ENCODE measurements at regions not wholly inside any gene's neighbourhood (a gene's known extent, or its start where the extent isn't known, plus 50 kb on each side); places are given as distances from the start of the nearest gene placed in this dataset.

DNA sequence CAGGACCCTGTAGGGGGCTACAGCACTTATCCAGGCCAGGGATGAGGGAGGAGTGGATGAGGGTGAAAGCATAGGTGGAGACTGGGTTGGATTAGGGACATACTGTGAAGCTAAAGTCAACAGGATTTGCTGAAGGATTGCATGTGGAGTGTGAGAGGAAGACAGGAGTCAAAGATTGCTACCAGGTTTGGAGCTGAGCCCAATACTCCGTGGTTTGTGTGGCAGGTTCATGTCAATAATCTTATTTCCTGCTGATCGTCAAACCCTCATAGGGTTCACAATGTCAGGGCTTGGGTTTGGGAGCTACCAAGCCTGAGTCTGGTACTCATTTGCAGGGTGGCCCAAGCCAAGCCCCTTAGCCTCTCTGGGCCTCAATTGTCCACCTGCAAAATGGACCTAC, 77.1 kb upstream of the PLXNC1 start:
- no peak for DNase-seq

DNA sequence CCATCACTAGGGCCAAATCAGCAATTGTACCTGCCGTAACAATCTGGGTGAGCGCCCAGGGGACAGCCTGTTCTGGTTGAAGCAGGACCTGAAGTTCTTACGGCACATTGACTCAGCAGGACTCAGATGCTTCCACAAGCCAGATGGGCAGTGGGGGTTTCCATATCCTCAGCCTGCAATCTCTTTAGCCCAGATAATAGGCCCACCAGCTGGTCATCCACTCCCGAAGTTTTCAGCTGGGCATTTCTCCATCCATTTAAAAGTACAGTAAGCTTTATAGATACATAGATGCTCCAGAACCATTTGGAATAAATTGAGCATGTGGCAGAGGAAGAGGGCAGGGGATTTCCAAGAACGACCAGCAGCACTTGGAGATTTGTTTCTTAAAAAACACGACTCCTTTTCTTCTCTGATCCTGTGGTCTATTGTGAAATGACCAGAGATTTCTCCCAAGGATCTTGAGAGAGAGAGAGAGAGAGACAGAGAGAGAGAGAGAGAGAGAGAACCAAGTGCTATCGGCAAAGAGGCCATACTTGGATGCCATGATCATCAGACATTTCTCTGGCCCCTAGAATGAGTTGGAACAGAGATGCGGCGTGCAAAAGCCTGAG, 74.8 kb upstream of the PLXNC1 start:
- DNase-seq: no peak

DNA sequence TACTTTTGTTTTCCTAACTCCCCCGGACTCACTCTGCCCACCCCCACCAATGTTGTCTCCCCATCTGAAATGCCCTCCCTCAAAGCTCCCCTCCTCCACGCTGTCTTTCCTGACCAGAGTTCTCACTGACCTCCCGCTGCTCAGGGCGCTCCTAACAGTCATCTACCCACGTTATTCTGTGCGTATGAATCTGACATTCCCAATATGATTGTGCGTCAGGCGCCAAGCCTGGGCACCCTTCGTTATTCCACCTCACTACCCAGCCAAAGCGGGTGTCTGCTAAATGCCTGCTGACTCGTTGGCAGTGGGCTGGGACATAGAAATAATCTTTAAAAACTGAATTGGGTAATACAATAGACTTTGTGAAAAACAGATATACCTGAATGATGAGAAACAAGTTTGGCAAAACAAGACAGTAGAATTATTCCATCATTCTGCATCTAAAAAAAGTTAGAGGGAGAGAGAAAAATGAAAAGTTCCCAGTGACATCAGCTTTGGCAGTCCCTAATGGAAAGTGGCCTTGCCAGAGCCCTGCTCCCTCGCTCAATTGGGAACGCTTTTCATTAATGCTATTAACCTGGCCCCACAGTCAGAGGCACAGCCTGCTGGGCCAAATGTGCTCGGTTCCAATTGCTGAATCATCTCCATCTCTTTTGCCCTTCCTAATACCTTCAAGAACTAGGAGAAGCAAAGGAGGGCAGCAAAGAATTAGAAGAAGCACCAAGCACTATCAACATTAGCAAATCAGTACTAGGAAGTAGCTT, 74.0 kb upstream of the PLXNC1 start:
- DNase-seq: no peak

DNA sequence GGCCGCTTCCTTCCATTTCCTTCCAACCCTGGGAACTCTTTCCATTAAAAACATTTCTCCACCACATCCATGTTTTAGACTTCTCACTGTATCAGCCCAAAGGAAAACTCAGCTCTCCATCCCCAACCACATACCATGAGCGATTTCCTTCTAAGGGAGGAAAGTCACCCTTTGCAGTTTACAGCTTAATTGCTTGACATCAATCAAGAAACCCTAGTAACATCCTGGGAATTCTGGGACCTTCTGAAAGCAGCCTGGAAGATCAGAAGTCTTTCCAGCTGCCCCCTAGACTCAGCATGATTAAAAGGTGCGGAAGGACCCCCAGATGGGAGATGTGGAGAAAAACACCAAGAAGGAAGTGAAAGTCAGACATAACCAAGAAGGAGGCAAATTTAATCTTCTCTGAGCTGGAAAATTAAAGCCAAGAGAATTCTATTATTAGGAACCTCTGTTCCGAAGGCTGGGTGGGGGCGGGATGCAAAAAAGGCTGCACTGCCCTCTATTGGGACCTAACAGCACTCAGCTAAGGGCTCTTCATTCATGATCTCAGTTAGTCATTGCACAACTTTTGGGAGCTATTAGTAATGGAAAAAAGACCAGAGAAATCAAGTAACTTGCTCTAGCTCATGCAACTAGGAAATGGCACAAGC, 73.3 kb upstream of the PLXNC1 start:
- DNase-seq: no peak

DNA sequence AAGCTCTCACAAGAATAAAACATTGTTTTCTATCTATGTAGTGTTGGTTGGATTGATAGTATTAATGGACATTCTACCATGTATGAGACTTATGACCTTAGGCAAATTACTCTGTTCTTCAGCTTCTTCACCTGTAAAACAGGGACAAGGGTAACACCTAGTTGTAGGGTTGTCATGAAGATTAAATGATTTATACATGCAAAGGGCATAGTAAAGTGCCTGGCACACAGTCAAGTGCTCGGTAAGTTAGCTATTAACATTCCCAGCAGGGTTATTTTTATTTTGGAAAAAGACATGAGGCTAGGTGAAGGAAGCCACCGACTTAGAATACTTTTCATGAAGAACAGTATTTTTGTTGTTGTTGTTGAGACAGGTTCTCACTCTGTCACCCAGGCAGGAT, 71.2 kb upstream of the PLXNC1 start:
- no peak for DNase-seq

DNA sequence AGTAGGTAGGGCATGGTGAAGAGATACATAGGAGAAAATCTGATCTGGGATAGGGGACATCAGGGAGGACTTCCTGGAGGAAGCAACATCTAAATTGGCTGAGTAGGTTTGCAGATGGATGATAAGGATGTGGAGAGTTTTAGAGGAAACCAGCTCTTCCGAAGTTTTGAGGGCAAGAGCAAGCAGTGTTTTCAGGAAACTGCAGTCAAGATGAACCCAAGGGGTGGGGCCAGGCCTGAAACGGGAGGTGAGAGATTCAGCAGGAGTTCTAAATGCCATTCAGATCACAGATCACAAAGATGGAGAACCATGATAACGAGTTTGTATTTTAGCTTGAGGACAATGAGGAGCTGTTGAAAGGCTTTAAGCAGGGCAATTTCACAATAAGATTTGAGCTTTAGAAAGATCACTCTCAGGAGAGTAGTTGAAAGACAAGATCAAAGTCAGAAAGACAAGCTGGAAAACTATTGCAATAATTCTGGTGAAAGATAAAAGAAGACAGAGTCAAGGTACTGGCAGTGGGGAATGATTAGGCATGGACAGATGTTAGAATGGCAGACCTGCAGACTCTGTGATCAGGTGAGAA, 70.1 kb upstream of the PLXNC1 start:
- DNase-seq: no peak

DNA sequence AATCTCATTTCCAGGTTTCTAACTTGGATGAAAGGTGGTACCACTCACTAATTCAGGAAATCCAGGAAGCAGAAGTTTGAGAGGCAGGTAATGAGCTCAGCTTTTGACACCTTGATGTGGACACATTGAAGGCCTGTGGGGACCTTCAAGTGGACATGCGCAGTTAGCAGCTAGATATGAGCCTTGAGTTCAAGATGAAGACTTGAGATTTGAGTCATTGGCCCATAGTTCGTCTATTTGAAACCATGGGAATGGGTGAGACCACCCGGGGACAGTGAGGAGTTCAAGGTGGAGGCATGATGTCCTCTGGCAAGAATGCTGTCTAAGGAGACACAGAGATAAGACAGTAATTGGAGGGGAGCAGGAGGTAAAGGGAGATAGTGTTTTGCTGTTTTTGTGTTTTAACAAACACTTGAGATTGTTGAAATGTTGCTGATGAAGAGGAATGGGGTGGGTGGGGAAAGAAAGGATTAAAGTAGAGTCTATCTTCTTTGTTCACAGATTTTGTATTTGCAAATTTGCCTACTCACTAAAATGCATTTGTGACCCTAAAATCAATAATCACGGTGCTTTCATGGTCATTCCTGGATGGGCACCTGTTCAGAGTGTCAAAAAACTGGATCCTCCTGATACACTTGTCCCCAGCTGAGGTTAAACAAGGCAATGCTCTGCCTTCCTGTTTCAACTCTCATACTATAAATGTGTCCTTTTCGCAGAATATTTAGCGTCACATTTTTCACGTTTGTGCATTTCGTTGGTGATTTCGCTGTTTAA, 69.5 kb upstream of the PLXNC1 start:
- no peak for DNase-seq

DNA sequence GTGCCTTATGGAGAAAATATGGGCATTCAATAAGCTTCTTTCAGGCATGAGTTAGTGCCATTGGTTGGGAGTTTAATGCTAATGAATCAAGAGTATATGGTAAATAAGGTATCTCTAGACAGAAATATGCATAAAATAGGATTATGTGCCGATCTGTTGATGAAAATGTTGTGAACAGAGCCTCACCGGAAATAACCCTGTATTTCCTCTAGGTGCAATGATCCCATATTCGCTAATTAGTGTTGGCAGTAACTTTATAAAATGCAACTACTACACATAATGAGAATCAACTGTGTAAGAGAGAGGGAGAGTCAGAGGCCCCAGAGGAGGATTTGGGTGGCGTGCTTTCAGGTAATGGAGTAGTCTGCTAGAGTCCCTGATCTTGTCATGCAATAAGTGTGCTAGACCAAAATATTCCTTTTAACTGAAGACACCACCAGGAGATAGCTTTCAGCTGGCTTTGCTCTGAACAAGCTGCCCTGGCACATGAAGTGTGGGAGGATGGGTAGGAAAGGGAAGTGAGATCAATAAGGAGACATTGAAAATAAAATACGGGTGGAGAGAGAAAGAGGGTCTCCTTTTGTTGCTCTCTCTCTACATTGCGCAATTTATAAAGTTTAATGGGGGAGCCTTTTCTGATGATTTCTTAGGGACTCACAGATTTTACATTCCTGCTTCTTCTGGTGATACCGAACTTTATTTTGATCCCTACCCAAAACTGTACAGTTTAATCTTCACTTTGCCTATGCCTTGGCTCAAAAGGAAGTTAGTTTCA, 68.6 kb upstream of the PLXNC1 start:
- no peak for DNase-seq

DNA sequence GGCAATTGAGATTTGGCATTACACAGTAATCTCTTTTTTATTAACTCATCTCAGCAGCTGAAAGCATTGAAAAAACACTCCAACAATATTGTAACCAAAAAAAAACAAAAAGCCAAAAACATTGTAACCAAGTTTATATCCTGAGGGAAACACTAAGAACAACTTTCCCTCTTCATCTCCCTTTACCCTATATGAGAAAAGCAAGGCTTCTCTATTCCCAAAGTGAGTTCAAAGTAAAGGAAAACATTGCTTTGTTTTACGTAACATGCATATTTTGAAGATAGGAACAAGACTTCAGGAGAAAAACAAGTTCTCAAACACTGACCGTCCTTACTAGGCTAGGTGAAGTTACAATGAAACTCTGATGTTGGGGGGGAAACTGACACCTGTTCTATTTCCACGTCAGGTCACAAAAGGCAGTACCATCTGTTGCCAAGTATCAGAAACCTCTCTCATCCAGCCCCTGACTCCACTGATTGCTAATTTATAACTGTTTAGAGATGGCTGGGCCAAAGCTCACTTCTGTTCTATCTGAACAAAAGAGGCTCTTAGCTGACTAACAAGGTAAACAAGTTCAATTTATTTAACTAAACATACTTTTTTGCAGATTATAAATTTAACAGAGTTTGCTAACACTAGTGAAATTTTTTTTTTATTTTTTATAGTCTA, 67.9 kb upstream of the PLXNC1 start:
- no peak for DNase-seq

DNA sequence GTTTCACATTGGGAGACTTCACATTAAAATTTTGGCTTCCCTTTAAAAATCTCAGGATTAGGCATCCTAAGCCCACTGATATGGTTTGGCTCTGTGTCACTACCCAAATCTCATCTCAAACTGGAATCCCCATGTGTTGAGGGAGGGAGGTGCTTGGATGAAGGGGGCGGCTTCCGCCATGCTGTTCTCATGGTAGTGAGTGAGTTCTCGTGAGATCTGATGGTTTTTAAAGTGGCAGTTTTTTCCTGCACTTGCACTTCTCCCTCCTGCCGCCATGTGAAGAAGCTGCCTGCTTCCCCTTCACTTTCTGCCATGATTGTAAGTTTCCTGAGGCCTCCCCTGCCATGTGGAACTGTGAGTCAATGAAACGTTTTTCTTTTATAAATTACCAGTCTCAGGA, 65.7 kb upstream of the PLXNC1 start:
- DNase-seq: no peak

DNA sequence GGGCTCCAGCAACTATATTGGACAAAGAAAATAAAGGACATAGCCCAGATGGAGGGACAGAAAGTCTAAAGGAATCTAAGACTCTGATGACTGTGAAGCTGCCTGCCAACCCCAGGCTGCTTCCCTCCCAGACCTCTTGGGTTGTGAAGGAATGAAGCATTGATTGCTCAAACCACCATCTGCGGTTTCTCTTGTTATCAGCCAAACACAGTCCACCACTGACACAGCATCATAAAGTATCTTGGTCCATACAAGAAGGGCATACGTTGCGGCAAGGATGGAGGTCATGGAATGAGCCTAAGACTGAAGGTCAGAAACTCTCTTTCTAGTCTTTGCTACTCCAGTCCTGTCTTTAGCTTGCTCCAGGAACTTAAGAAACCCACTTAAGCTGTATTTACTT, 58.5 kb upstream of the PLXNC1 start:
- DNase-seq: no peak

DNA sequence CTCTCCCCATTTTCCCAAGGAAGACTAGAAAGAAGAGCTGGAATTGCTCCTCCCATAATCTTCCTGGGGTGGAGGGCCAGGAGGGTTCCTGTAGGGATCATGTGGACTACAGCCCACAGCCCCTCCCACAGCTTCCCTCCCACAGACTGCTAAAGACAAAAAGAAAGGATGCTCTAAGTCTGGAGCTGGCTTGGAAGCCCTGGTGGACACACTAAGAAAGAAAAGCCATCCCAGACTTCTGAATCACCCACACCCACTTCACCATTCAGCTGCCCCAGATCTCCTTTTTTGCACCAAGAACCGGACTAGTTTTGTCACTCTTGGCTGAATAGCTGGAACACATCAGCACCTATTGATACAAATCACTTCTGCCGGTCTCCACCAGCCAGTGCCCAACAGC, 56.8 kb upstream of the PLXNC1 start:
- DNase-seq: no peak

DNA sequence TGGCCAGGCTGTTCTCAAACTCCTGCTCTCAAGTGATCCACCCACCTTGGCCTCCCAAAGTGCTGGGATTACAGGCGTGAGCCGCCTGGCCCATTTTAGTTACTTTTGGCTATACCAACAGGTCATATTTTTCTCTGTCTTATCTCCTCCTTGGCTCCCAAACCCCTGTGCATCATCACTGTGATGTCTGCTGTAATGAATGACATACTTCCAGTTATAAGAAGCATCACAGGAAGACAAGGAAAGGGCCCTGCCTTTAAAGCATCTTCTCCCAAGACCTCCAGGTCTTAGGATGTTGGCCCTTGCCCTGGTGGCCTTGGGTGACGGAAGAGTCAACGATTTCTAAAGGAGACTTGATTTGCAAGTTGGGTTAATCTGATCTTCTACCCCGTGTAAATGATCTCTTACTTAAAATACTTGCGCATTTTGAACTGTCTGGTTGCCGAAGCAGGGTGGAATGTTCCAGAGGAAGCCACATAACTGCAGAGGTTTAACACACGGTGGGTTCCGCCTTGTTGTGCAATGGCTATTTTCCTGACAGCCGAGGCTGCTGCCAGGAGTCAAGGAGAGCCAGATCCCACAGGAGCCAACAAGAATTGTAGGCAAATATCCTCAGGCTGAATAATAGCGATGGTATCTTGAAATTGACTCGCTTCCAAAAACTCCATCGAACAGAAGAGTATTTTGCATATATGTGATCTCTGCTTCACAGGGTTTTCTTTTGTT, 55.7 kb upstream of the PLXNC1 start:
- no peak for DNase-seq

DNA sequence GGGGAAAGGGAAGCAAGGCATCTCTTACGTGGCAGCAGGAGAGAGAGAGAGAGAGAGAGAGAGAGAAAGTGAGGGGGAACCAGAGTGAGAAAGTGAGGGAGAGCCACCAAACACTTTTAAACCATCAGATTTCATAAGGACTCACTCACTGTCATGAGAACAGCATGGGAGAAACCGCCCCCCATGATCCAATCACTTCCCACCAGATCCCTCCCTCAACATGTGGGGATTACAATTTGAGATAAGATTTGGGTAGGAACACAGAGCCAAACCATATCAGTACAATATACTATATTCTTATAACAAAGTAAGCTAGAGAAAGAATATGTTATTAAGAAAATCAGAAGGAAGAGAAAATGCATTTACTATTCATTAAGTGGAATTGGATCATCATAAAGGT, 53.7 kb upstream of the PLXNC1 start:
- no peak for DNase-seq

DNA sequence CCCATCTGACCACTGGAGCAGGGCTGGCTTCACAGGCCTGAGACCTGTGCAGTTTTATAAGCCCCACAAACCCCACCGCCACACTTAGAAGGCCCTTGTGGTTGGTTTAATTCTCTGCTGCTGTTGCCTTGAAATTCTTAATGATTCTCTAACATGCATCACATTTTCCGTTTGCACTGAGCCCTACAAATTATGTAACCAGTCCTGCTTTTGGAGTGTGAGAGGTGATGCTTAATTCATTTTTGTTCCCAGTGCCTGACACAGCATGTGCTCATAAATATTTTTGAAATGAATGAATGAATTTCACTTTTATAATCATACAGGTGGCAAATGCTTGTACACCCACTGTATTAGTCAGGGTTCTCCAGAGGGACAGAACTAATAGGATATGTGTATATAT, 52.8 kb upstream of the PLXNC1 start:
- no peak for DNase-seq

DNA sequence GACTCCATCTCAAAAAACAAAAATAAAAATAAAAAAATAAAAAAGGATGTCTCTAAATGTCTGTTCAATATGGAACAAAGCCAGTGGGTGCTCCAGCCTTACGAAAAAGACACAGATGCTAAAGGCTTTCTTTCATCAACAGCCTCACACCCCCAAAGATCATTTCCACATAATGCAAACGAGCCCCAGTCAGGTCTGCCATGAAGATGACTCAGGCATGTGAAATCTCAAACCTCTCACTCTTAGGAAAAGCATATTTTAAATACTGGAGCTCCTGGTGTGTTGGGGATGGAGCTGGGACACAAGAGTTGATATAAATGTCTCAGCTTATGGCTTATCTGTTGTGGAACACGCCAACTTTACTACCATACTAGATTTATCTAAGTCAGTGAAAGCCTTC, 49.9 kb upstream of the PLXNC1 start:
- no peak for DNase-seq
